ENCODE measurements at regions not wholly inside any gene's neighbourhood (a gene's known extent, or its start where the extent isn't known, plus 50 kb on each side); places are given as distances from the start of the nearest gene placed in this dataset.
A peak's percentile ranks its signal among the peaks of the same experiment; 100 is the strongest.

GRCh38 chr16:26475596-26475995, 591.1 kb upstream of the C16orf82 start (continued):
- TF ChIP-seq PREB (CRISPR knock-in tag; IDR thresholded peaks at IDR 0.05; ENCODE audit: borderline replicate concordance) (no peak), HMGA2 (CRISPR knock-in tag; IDR thresholded peaks at IDR 0.05) (no peak)

GRCh38 chr16:26491101-26491670, 575.5 kb upstream of the C16orf82 start:
- DNase-seq (ENCODE audit: low spot score) (no peak), ATAC-seq (peak; percentile 57)
- peaks cover 64% of the 10 kb centered on the region for H3K4me1 Mint-ChIP-seq
- H3K4me3 Mint-ChIP-seq = no peak overlapping the region
- H3K27ac Mint-ChIP-seq = no peak overlapping the region; the same call in 1 of the 2 replicates
- ChIA-PET CTCF (interaction anchor here (0.8 to 1.9 kb wide), 4 partner anchors 15 to 619 kb away, joined by 3 to 8 read pairs (median 4); no protein-coding TSS in a partner anchor), POLR2A (no interaction called here)
- TF ChIP-seq ZNF219 (CRISPR knock-in tag; IDR thresholded peaks at IDR 0.05; ENCODE audit: borderline replicate concordance) (no peak), ATF1 (CRISPR knock-in tag; IDR thresholded peaks at IDR 0.05) (no peak), ZNF425 (CRISPR knock-in tag; conservative IDR thresholded peaks at IDR 0.05) (no peak), ZNF138 (CRISPR knock-in tag; conservative IDR thresholded peaks at IDR 0.05) (no peak), FOXJ3 (CRISPR knock-in tag; IDR thresholded peaks at IDR 0.05; ENCODE audit: borderline replicate concordance) (no peak), PRRX2 (CRISPR knock-in tag; IDR thresholded peaks at IDR 0.05) (no peak), NR3C1 (CRISPR knock-in tag; conservative IDR thresholded peaks at IDR 0.05; ENCODE audit: low read depth) (no peak)
- H3K36me3 Mint-ChIP-seq = no peaks in the 10 kb centered on the region
- no peaks in the 10 kb centered on the region for H3K9me3 Mint-ChIP-seq
- H3K27me3 Mint-ChIP-seq (ENCODE audit: low read depth) = no peaks in the 10 kb centered on the region

- Mint-ChIP-seq H3K27ac (no peak overlapping the region), H3K9me3 (no peaks in the 10 kb centered on the region)
- CTCF ChIA-PET = interaction anchor here (1.0 to 1.9 kb wide), 3 partner anchors 14 to 153 kb away, joined by 3 to 8 read pairs (median 4); no protein-coding TSS in a partner anchor
Observed at GRCh38 chr16:26491962-26492361, 574.8 kb upstream of the C16orf82 start.

More at GRCh38 chr16:26491962-26492361, 574.8 kb upstream of the C16orf82 start:
- no peak for ATAC-seq
- POLR2A ChIA-PET = no interaction called here
- DNase-seq (ENCODE audit: low spot score) = no peak
- peaks cover 58% of the 10 kb centered on the region for H3K4me1 Mint-ChIP-seq
- no peaks in the 10 kb centered on the region for H3K36me3 Mint-ChIP-seq
- TF ChIP-seq ZNF423 (CRISPR knock-in tag; IDR thresholded peaks at IDR 0.05) (no peak), JAZF1 (CRISPR knock-in tag; IDR thresholded peaks at IDR 0.05) (no peak), OVOL2 (CRISPR knock-in tag; IDR thresholded peaks at IDR 0.05; ENCODE audit: borderline replicate concordance) (no peak), RELA (CRISPR knock-in tag; IDR thresholded peaks at IDR 0.05; ENCODE audit: borderline replicate concordance) (no peak), HMGXB4 (CRISPR knock-in tag; IDR thresholded peaks at IDR 0.05) (no peak), NR3C1 (CRISPR knock-in tag; conservative IDR thresholded peaks at IDR 0.05; ENCODE audit: low read depth) (no peak), GABPB1 (CRISPR knock-in tag; IDR thresholded peaks at IDR 0.05) (no peak), STAT6 (CRISPR knock-in tag; conservative IDR thresholded peaks at IDR 0.05; ENCODE audit: low read depth) (no peak)
- H3K4me3 Mint-ChIP-seq = no peak overlapping the region
- no peaks in the 10 kb centered on the region for H3K27me3 Mint-ChIP-seq (ENCODE audit: low read depth)
